ENCODE measurements at regions not wholly inside any gene's neighbourhood (a gene's known extent, or its start where the extent isn't known, plus 50 kb on each side); places are given as distances from the start of the nearest gene placed in this dataset.

- Histone ChIP-seq H3K27me3 (ENCODE audit: control insufficient read depth in 2 of 2, insufficient read depth in 2 of 2, low read length in 2 of 2) (no peaks in the 10 kb centered on the region), H3K4me3 (no peak overlapping the region), H3K9ac (ENCODE audit: insufficient read depth in 1 of 2, low read depth in 2 of 2, low read length in 2 of 2) (no peak overlapping the region), H2AFZ (ENCODE audit: low read depth, low read length) (no peak overlapping the region), H3K4me2 (ENCODE audit: insufficient read depth, low read length) (no peak overlapping the region), H3K9me1 (ENCODE audit: control insufficient read depth, insufficient read depth, low read length) (no peaks in the 10 kb centered on the region), H3K36me3 (ENCODE audit: control insufficient read depth, insufficient read depth, low read length) (no peaks in the 10 kb centered on the region), H3K79me2 (ENCODE audit: control insufficient read depth, insufficient read depth, low read length) (no peaks in the 10 kb centered on the region), H3K27ac (ENCODE audit: extremely low read depth, low read depth, low read length) (no peak overlapping the region), H3K4me1 (replicated peaks in 1 of 2; ENCODE audit: control insufficient read depth in 2 of 2, insufficient read depth in 2 of 2, low read length in 2 of 2) (no peaks in the 10 kb centered on the region), H3K9me3 (replicated peaks; ENCODE audit: control insufficient read depth, insufficient read depth, low read depth, low read length) (no peaks in the 10 kb centered on the region; the same call in 1 of the 2 replicates), H4K20me1 (replicated peaks; ENCODE audit: control insufficient read depth, insufficient read depth, low read length) (no peaks in the 10 kb centered on the region)
- DNase-seq (ENCODE audit: extremely low read depth in 1 of 4, low spot score in 3 of 4) (no peak), ATAC-seq (no peak), FAIRE-seq (no peak)
- TF ChIP-seq SMAD1 (IDR thresholded peaks at IDR 0.05; ENCODE audit: low read depth, low read length, partially characterized antibody) = no peak
- no peak for TF ChIP-seq MBD2 (IDR thresholded peaks at IDR 0.05; ENCODE audit: borderline replicate concordance, low read depth)
- intact Hi-C loops (cut with micrococcal nuclease) (no loop called here), in situ Hi-C loops (cut with MboI) (no loop called here)
- CTCF ChIA-PET (ENCODE audit: low intra/inter-chr PET ratio) = no interaction called here
- no TSS peak for BruUV-seq (replicated peaks)
- POLR2A ChIA-PET = no interaction called here
- WGBS (ENCODE audit: insufficient coverage, low coverage, missing lambda C conversion rate) = 1% methylated on average over 4 of the region's 4 CpGs
Measured at GRCh38 chr3:180332608-180333007, 269.4 kb upstream of the TTC14 start.

- Histone ChIP-seq H3K4me2 (ENCODE audit: insufficient read depth, low read length) (no peak overlapping the region), H3K27me3 (ENCODE audit: control insufficient read depth in 2 of 2, insufficient read depth in 2 of 2, low read length in 2 of 2) (no peaks in the 10 kb centered on the region), H3K9ac (ENCODE audit: insufficient read depth in 1 of 2, low read depth in 2 of 2, low read length in 2 of 2) (no peak overlapping the region), H3K4me1 (replicated peaks in 1 of 2; ENCODE audit: control insufficient read depth in 2 of 2, insufficient read depth in 2 of 2, low read length in 2 of 2) (no peaks in the 10 kb centered on the region), H3K9me3 (replicated peaks; ENCODE audit: control insufficient read depth, insufficient read depth, low read depth, low read length) (no peaks in the 10 kb centered on the region; the same call in 1 of the 2 replicates), H3K27ac (ENCODE audit: extremely low read depth, low read depth, low read length) (no peak overlapping the region), H4K20me1 (replicated peaks; ENCODE audit: control insufficient read depth, insufficient read depth, low read length) (no peaks in the 10 kb centered on the region), H3K4me3 (no peak overlapping the region), H2AFZ (ENCODE audit: low read depth, low read length) (no peak overlapping the region), H3K79me2 (ENCODE audit: control insufficient read depth, insufficient read depth, low read length) (no peaks in the 10 kb centered on the region), H3K36me3 (ENCODE audit: control insufficient read depth, insufficient read depth, low read length) (no peaks in the 10 kb centered on the region), H3K9me1 (ENCODE audit: control insufficient read depth, insufficient read depth, low read length) (no peaks in the 10 kb centered on the region)
- intact Hi-C loops (cut with micrococcal nuclease) (no loop called here), in situ Hi-C loops (cut with MboI) (no loop called here)
- ATAC-seq (no peak), DNase-seq (ENCODE audit: extremely low read depth in 1 of 4, low spot score in 3 of 4) (no peak), FAIRE-seq (no peak)
- BruUV-seq (replicated peaks) = no TSS peak
- CTCF ChIA-PET (ENCODE audit: low intra/inter-chr PET ratio) = no interaction called here
- WGBS (ENCODE audit: insufficient coverage, low coverage, missing lambda C conversion rate) = 0% methylated on average over 3 of the region's 3 CpGs
- POLR2A ChIA-PET = no interaction called here
- TF ChIP-seq ARID4B (CRISPR knock-in tag; IDR thresholded peaks at IDR 0.05) = no peak
- TF ChIP-seq SP1 (CRISPR knock-in tag; IDR thresholded peaks at IDR 0.05) = no peak
- no peak for TF ChIP-seq ZNF551 (CRISPR knock-in tag; IDR thresholded peaks at IDR 0.05)
- no peak for TF ChIP-seq GTF3C2 (IDR thresholded peaks at IDR 0.05; ENCODE audit: borderline replicate concordance, extremely low read depth, insufficient read length)
- TF ChIP-seq MECOM (CRISPR knock-in tag; IDR thresholded peaks at IDR 0.05) = no peak
Measured at GRCh38 chr3:180335050-180335449, 266.9 kb upstream of the TTC14 start.
